Mesenchymal stem cell (in vitro differentiated cells and primary cell): ENCODE measurements at regions not wholly inside any gene's neighbourhood (a gene's known extent, or its start where the extent isn't known, plus 50 kb on each side); places are given as distances from the start of the nearest gene placed in this dataset.

Experiments used
- DNase-seq: peaks from one replicate; pipeline ENCODE4 v3.0.0-alpha.2; 2013
- H2AFZ ChIP-seq: one replicate; pipeline ENCODE4 v1.6.1; 2013; ENCODE audit warnings: low read depth, mild to moderate bottlenecking, control low read depth, inconsistent platforms, low read length, moderate library complexity
- H2AK5ac ChIP-seq: 2 replicates; pipeline ENCODE4 v1.6.1; 2013; ENCODE audit warnings: low read length, moderate library complexity, mild to moderate bottlenecking, inconsistent platforms; ENCODE audit not compliant: severe bottlenecking
- H2BK120ac ChIP-seq: one replicate; pipeline ENCODE4 v1.6.1; 2013; ENCODE audit warnings: low read depth, mild to moderate bottlenecking, inconsistent platforms, low read length, moderate library complexity
- H2BK12ac ChIP-seq, 2 experiments: one replicate each; pipeline ENCODE4 v1.6.1; 2013; ENCODE audit warnings: inconsistent platforms in 2 of 2, low read length in 2 of 2, mild to moderate bottlenecking in 2 of 2, moderate library complexity in 2 of 2, control low read depth in 1 of 2
- H2BK15ac ChIP-seq: one replicate; pipeline ENCODE4 v1.6.1; 2013; ENCODE audit warnings: mild to moderate bottlenecking, low read depth, inconsistent platforms; ENCODE audit not compliant: poor library complexity, severe bottlenecking
- H2BK5ac ChIP-seq: 2 replicates; pipeline ENCODE4 v1.6.1; 2013; ENCODE audit warnings: low read depth, mild to moderate bottlenecking, low read length, control low read depth, inconsistent platforms; ENCODE audit not compliant: poor library complexity, severe bottlenecking
- H3K14ac ChIP-seq, 2 experiments: one replicate each; pipeline ENCODE4 v1.6.1; 2013; ENCODE audit warnings: inconsistent platforms in 2 of 2, low read length in 2 of 2, control low read depth in 1 of 2, mild to moderate bottlenecking in 1 of 2, moderate library complexity in 1 of 2
- H3K18ac ChIP-seq, 2 experiments: one replicate each; pipeline ENCODE4 v1.6.1; 2013; ENCODE audit warnings: inconsistent platforms in 2 of 2, low read length in 2 of 2, control low read depth in 1 of 2, low read depth in 1 of 2, mild to moderate bottlenecking in 1 of 2
- H3K23ac ChIP-seq, 2 experiments: one replicate each; pipeline ENCODE4 v1.6.1; 2013; ENCODE audit warnings: inconsistent platforms in 2 of 2, low read length in 2 of 2, mild to moderate bottlenecking in 2 of 2, moderate library complexity in 2 of 2, control low read depth in 1 of 2
- H3K27ac ChIP-seq: 2 replicates; pipeline ENCODE4 v1.5.1; 2013; ENCODE audit warnings: mild to moderate bottlenecking, moderate library complexity, low read length, control low read depth, inconsistent platforms; ENCODE audit not compliant: poor library complexity, severe bottlenecking
- H3K27me3 ChIP-seq, 2 experiments: 2 replicates each; pipeline versions ENCODE4 v1.6.1 to v1.7.0; 2013; ENCODE audit warnings: low read length in 2 of 2, mild to moderate bottlenecking in 2 of 2, moderate library complexity in 2 of 2, control low read depth in 1 of 2, inconsistent platforms in 1 of 2; ENCODE audit not compliant: control insufficient read depth in 1 of 2, insufficient read depth in 1 of 2
- H3K36me3 ChIP-seq, 2 experiments: 2 replicates each; pipeline versions ENCODE4 v1.6.1 to v1.7.0; 2013; ENCODE audit warnings: low read length in 2 of 2, control low read depth in 1 of 2, inconsistent platforms in 1 of 2, low read depth in 1 of 2, mild to moderate bottlenecking in 1 of 2; ENCODE audit not compliant: insufficient read depth in 2 of 2, control insufficient read depth in 1 of 2
- H3K4ac ChIP-seq, 2 experiments: one replicate each; pipeline ENCODE4 v1.6.1; 2013; ENCODE audit warnings: inconsistent platforms in 2 of 2, low read length in 2 of 2, mild to moderate bottlenecking in 2 of 2, moderate library complexity in 2 of 2, control low read depth in 1 of 2, low read depth in 1 of 2
- H3K4me1 ChIP-seq: 2 replicates; pipeline ENCODE4 v1.6.1; 2013; ENCODE audit warnings: low read depth, low read length, control low read depth; ENCODE audit not compliant: control insufficient read depth, insufficient read depth
- H3K4me2 ChIP-seq: 2 replicates; pipeline ENCODE4 v1.6.1; 2013; ENCODE audit warnings: low read length, mild to moderate bottlenecking, inconsistent platforms; ENCODE audit not compliant: poor library complexity, severe bottlenecking
- H3K4me3 ChIP-seq, 2 experiments: 2 replicates each; pipeline versions ENCODE4 v1.5.1 to v1.7.0; 2013; ENCODE audit warnings: low read length in 2 of 2, mild to moderate bottlenecking in 2 of 2, control low read depth in 1 of 2, low read depth in 1 of 2; ENCODE audit not compliant: insufficient read depth in 1 of 2
- H3K79me1 ChIP-seq: replicated peaks from 2 replicates; pipeline ENCODE4 v1.6.1; 2013; ENCODE audit warnings: mild to moderate bottlenecking, control low read depth, low read length, inconsistent platforms; ENCODE audit not compliant: poor library complexity, severe bottlenecking
- H3K9ac ChIP-seq: 2 replicates; pipeline ENCODE4 v1.7.0; 2013; ENCODE audit warnings: mild to moderate bottlenecking, low read length, moderate library complexity
- H3K9me3 ChIP-seq: 2 replicates; pipeline ENCODE4 v1.7.0; 2013; ENCODE audit warnings: mild to moderate bottlenecking, low read length; ENCODE audit not compliant: control insufficient read depth
- H4K8ac ChIP-seq: one replicate; pipeline ENCODE4 v1.6.1; 2013; ENCODE audit warnings: inconsistent platforms, mild to moderate bottlenecking, low read length, moderate library complexity
- H4K91ac ChIP-seq: one replicate; pipeline ENCODE4 v1.6.1; 2013; ENCODE audit warnings: mild to moderate bottlenecking, low read length, inconsistent platforms
- WGBS: methylation state at CpG from one replicate; pipeline ENCODE4 v1.1.7; 2013; ENCODE audit warnings: mixed read lengths; 5-methylcytosine and 5-hydroxymethylcytosine counted together

GRCh38 chr5:125695996-125696655, 727.1 kb upstream of the GRAMD2B start:
- Histone ChIP-seq H2BK120ac (no peak overlapping the region), H3K27ac (no peak overlapping the region), H3K23ac (no peak overlapping the region), H2BK15ac (no peak overlapping the region), H3K9ac (peak overlapping the region; percentile 56), H3K4me2 (no peak overlapping the region), H3K36me3 (no peaks in the 10 kb centered on the region), H3K27me3 (no peaks in the 10 kb centered on the region), H3K14ac (no peak overlapping the region), H3K79me1 (no peaks in the 10 kb centered on the region), H2BK5ac (no peak overlapping the region), H2AK5ac (no peak overlapping the region), H4K8ac (no peak overlapping the region), H3K18ac (no peak overlapping the region), H4K91ac (no peak overlapping the region), H3K4ac (no peak overlapping the region), H2AFZ (no peak overlapping the region), H3K4me1 (no peaks in the 10 kb centered on the region), H3K4me3 (no peak overlapping the region), H3K9me3 (no peaks in the 10 kb centered on the region), H2BK12ac (no peak overlapping the region)
- WGBS: 100% methylated on average over 2 of the region's 4 CpGs
- peak; percentile 12 for DNase-seq

GRCh38 chr5:125696762-125697161, 726.4 kb upstream of the GRAMD2B start:
- DNase-seq: peak; percentile 45
- no peak overlapping the region for H4K91ac ChIP-seq
- H3K23ac ChIP-seq: no peak overlapping the region
- H2BK120ac ChIP-seq: no peak overlapping the region
- H3K4me2 ChIP-seq: no peak overlapping the region
- H2AFZ ChIP-seq: no peak overlapping the region
- WGBS: 64% methylated on average over 1 of the region's 2 CpGs
- no peak overlapping the region for H2BK12ac ChIP-seq
- no peaks in the 10 kb centered on the region for H3K79me1 ChIP-seq
- H2BK15ac ChIP-seq: no peak overlapping the region
- no peak overlapping the region for H3K4me3 ChIP-seq
- H3K27me3 ChIP-seq: no peaks in the 10 kb centered on the region
- H3K36me3 ChIP-seq: no peaks in the 10 kb centered on the region
- H3K9me3 ChIP-seq: no peaks in the 10 kb centered on the region
- no peak overlapping the region for H2AK5ac ChIP-seq
- no peak overlapping the region for H3K14ac ChIP-seq
- H3K18ac ChIP-seq: no peak overlapping the region
- no peak overlapping the region for H3K4ac ChIP-seq
- peak overlapping the region; percentile 43 for H3K27ac ChIP-seq
- no peak overlapping the region for H2BK5ac ChIP-seq
- no peaks in the 10 kb centered on the region for H3K4me1 ChIP-seq
- no peak overlapping the region for H4K8ac ChIP-seq
- H3K9ac ChIP-seq: peak overlapping the region; percentile 56

GRCh38 chr5:125698420-125698819, 724.8 kb upstream of the GRAMD2B start:
- Histone ChIP-seq H2BK120ac (no peak overlapping the region), H3K36me3 (no peaks in the 10 kb centered on the region), H3K14ac (no peak overlapping the region), H4K91ac (no peak overlapping the region), H3K9me3 (peaks cover under 1% of the 10 kb centered on the region), H3K18ac (no peak overlapping the region), H3K79me1 (no peaks in the 10 kb centered on the region), H3K4ac (no peak overlapping the region), H2AK5ac (no peak overlapping the region), H3K4me3 (no peak overlapping the region), H2BK15ac (no peak overlapping the region), H3K4me2 (no peak overlapping the region), H3K27me3 (no peaks in the 10 kb centered on the region), H2AFZ (no peak overlapping the region), H3K23ac (no peak overlapping the region), H3K9ac (no peak overlapping the region), H2BK5ac (no peak overlapping the region), H2BK12ac (no peak overlapping the region), H3K4me1 (no peaks in the 10 kb centered on the region), H4K8ac (no peak overlapping the region), H3K27ac (no peak overlapping the region)
- no peak for DNase-seq
- WGBS: 100% methylated on average over 1 of the region's 1 CpG

- Histone ChIP-seq H2BK5ac (peak overlapping the region; percentile 57), H3K4ac (no peak overlapping the region), H3K4me2 (no peak overlapping the region), H3K9me3 (peaks cover 15% of the 10 kb centered on the region), H4K91ac (no peak overlapping the region), H3K4me3 (no peak overlapping the region), H3K27ac (no peak overlapping the region), H3K4me1 (no peaks in the 10 kb centered on the region), H3K18ac (no peak overlapping the region), H3K36me3 (no peaks in the 10 kb centered on the region), H2BK12ac (no peak overlapping the region), H3K27me3 (no peaks in the 10 kb centered on the region), H2BK15ac (no peak overlapping the region), H2AFZ (no peak overlapping the region), H3K9ac (peak overlapping the region; percentile 52), H4K8ac (no peak overlapping the region), H2BK120ac (no peak overlapping the region), H2AK5ac (no peak overlapping the region), H3K14ac (no peak overlapping the region), H3K79me1 (no peaks in the 10 kb centered on the region), H3K23ac (no peak overlapping the region)
- WGBS: 50% methylated on average over 1 of the region's 2 CpGs
- peak; percentile 5 for DNase-seq
These were observed 723.3 kb upstream of the GRAMD2B start for GRCh38 chr5:125699860-125700259.
